DMS 273 (cell line): ENCODE measurements at regions not wholly inside any gene's neighbourhood (a gene's known extent, or its start where the extent isn't known, plus 50 kb on each side); places are given as distances from the start of the nearest gene placed in this dataset.

ENCODE experiments used
- DNase-seq: peaks from one replicate; lab custom pipeline; 2025; ENCODE audit not compliant: unreplicated experiment; lab: John Stamatoyannopoulos, UW

DNA sequence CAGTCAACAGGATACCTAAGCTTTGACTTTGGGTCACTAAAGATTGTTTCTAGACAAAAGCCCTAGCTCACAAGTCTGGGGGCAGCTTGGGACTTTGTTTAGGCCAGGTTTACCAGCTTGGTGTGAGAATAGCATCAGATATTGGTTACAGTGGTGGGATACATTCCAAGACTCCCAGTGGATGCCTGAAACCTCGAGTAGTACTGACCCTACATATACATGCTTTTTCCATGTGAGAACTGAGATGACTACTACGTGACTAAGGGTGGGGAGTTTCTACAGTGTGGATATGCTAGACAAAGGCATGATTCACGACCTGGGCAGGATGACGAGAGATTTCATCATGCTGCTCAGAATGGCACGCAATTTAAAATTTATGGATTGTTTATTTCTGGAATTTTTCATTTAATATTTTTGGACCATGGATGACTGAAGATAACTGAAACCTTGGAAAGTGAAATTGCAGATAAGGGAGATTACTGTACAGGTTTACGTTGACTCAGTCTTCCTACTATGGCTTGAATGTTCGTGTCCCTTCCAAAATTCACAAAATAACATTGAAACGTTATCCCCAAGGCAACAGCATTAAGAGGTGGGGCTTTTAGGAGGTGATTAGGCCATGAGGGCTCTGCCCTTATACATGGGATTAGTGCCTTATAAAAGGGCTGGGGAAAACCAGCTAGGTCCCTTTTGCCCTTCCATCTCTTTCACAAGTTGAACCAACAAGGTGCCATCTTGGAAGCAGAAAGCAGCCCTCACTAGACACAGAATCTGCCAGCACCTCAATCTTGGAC, 50.2 kb upstream of the CTAGE1 start:
- DNase-seq: no peak

DNA sequence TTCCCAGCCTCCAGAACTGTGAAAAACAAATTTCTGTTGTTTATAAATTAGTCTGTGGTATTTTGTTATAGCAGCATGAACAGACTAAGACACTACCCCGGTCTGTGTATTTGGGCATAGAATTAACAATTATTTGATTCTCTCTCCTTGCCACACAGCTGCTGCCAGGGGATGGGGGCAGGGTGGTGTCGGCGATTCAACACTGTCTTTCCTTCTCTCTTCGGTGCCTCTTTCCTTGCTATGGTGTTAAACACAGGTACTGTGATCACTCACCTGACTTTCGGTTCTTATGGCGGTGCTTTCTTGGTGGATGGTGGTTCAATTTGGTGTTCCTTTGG, 50.8 kb upstream of the CTAGE1 start:
- no peak for DNase-seq

- no peak for DNase-seq
These were observed 51.5 kb upstream of the CTAGE1 start for GRCh38 chr18:22469061-22469734.

DNA sequence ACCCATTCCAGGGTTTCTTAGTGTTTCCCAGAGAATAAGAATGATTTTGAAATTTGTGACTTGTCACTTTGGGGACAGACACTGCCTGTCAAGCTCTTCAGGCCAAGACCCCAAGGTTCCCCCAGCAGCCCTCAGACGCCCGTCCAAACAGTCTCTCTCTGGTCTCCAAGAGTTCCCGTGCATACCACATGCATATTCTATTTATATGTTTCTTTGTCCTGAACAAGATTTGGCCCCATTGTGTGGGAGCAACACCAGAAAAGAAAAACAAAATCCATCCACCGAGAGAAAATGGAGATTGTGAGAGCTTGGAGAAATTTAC, 52.2 kb upstream of the CTAGE1 start:
- no peak for DNase-seq

- DNase-seq: no peak
These were observed 52.8 kb upstream of the CTAGE1 start for GRCh38 chr18:22470248-22471235.

- no peak for DNase-seq
These were observed 53.9 kb upstream of the CTAGE1 start for GRCh38 chr18:22471546-22472131.

GRCh38 chr18:22473366-22473765, 55.7 kb upstream of the CTAGE1 start:
- no peak for DNase-seq

DNA sequence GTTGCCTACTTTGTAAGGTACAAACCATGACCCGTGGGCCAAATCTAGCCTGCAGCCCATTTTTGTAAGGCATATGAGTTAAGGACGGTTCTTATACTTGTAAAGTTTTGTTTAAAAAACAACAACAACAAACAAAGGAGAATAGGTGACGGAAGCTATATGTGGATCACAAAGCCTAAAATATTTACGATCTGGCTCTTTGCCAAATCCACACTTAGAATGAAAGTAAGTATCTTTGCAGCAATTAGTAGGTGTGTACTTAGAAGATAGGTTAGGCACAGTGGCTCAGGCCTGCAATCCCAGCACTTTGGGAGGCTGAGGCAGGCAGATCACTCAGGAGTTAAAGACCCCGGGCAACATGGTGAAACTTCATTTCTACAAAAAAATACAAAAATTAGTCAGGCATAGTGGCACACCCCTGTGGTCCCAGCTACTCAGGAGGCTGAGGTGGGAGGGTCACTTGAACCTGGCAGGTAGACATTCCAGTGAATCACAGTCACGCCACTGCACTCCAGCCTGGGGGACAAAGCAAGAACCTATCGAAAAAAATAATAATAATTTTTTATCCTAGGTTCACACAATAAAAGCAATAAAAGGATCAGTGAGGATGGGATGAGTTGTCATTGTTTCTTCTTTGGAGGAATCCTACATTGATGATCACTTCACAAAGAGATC, 57.8 kb upstream of the CTAGE1 start:
- DNase-seq: no peak

GRCh38 chr18:22477222-22477621, 59.5 kb upstream of the CTAGE1 start:
- DNase-seq: no peak

DNA sequence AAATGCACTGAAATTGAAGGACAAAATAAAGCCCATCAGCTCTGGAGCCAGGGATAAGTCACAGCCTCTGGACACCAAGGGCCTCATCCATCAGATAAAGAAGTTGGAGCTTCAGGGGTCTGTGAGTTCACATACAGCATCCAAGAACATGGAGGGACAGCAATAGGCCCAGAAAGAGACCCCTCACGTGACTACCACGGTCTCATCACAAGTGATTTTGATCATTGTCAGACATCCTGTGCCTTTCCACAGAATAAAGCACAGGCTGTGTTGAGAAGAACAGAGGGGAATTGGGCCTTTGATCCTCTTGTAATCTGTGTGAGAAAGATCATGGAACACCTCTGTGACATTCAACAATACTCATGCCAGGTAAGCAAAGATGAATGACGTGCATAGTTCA, 65.2 kb upstream of the CTAGE1 start:
- no peak for DNase-seq

- DNase-seq: no peak
These were observed 65.7 kb upstream of the CTAGE1 start for GRCh38 chr18:22483407-22483806.

GRCh38 chr18:22484471-22484870, 66.8 kb upstream of the CTAGE1 start:
- no peak for DNase-seq

DNA sequence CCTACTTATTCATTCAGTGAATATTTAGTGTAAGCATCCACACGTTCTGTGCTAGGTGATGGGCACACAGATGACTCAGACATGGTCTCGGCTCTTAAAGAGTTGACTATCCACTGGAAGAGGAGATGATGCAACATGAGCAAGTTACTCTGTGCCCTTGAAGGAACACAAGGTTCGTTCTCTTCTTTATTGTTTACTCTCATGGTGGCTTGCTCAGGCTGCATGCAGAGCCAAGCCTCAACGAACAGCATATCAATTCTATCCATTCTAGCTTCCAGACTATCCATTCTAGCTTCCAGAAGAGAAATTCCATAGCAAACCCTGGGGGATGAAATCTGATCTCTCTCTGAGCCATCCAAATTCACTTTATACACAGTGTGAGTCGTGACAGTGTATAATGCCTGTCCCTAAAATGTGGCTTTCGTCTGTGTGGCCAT, 68.1 kb upstream of the CTAGE1 start:
- DNase-seq: no peak

DNA sequence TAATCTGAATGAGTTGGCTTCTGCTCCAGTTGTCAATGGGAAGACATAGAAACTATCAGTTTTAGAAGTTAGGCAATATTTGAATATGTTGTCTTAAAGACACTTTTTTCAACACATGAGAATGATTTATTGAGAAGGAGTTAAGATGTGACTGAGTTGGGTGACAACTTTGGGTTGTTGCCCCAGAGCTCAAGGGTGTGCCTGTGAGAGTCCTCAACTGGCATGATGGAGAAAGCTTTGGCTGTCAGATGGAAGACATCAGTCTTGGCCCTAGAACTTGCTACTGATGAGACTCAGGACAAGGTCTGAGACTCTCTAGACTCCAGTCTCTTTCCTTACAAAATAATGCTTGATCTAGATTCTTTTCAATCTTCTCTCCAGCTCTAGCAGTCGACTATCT, 69.0 kb upstream of the CTAGE1 start:
- no peak for DNase-seq

GRCh38 chr18:22488554-22488953, 70.8 kb upstream of the CTAGE1 start:
- DNase-seq: no peak

DNA sequence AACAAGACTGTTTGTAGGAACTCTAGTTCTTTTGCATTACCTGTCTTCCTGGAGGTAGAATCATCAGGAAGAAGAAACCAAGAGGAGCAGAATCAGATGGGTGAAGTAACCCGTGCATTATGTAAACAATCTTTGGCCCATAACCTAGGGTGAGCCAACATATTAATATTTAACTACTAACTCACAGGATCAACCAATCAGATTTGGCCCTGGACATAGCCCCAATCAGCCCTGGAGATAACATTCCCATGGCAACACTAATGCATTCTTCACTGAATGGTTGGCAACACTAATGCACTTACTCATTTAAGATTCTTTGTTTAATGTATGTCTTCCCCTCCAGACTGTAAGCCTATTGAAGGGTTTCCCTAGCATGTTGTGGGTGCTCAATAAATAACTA, 72.0 kb upstream of the CTAGE1 start:
- no peak for DNase-seq

DNA sequence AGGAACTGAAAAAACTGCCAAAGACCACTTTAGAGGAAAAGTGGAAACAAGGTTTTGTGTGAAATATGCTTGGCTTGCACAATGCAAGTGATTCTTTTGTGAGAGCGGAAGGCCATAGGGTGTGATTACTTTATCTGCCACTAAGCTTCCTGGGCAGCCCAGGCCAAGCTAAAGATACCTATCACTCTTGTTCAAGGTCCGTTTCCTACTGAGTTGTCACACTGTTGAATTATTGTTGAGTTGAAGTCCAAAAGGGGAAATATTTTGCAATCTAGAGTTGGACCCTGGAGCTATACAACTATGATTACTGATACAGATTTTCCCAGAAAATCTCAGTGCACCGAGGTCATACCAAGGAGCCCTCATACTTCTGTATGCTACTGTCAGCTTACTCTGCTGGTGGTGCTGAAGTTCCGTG, 72.7 kb upstream of the CTAGE1 start:
- no peak for DNase-seq

GRCh38 chr18:22493255-22493654, 75.5 kb upstream of the CTAGE1 start:
- DNase-seq: no peak

GRCh38 chr18:22493940-22494339, 76.2 kb upstream of the CTAGE1 start:
- DNase-seq: no peak

DNA sequence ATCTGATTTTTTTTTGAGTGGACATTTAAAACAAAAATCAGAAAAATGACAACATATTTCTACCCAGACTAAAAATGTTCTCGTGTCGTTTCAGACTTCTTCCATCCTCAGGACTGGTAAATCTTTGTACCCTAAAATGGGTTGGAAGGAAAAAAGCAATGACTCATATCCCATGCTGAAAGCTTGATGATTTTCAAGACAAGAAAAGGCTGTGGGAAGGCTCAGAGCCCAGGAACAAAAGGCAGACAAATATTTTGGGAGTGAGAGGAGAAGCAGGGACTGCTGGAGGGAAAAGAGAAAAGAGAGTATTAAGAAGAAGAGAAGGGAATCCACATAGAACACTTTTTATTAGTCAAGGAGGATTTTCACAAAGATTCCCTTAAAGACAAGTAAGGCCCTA, 77.1 kb upstream of the CTAGE1 start:
- DNase-seq: no peak

- no peak for DNase-seq
These were observed 81.7 kb upstream of the CTAGE1 start for GRCh38 chr18:22499421-22499820.
